Ishikawa (cell line): ENCODE measurements at regions not wholly inside any gene's neighbourhood (a gene's known extent, or its start where the extent isn't known, plus 50 kb on each side); places are given as distances from the start of the nearest gene placed in this dataset.

ENCODE experiments used
- CEBPB ChIP-seq: IDR thresholded peaks from 2 replicates; pipeline ENCODE4 v1.6.1; 2012
- CREB1 ChIP-seq: IDR thresholded peaks from 2 replicates; pipeline ENCODE4 v1.6.1; 2012; ENCODE audit warnings: low read depth
- EGR1 ChIP-seq: IDR thresholded peaks from 2 replicates; pipeline ENCODE4 v1.6.1; 2012
- EP300 ChIP-seq: IDR thresholded peaks from 2 replicates; pipeline ENCODE4 v1.6.1; 2012; ENCODE audit warnings: borderline replicate concordance
- FOXM1 ChIP-seq: IDR thresholded peaks from 2 replicates; pipeline ENCODE4 v1.6.1; 2012; ENCODE audit warnings: low read depth, borderline replicate concordance
- NFIC ChIP-seq: IDR thresholded peaks from 2 replicates; pipeline ENCODE4 v1.6.1; 2012
- RAD21 ChIP-seq: IDR thresholded peaks from 2 replicates; pipeline ENCODE4 v1.6.1; 2012; ENCODE audit warnings: low read depth
- TAF1 ChIP-seq: IDR thresholded peaks from 2 replicates; pipeline ENCODE4 v1.6.1; 2012; ENCODE audit warnings: low read depth, mild to moderate bottlenecking
- TCF12 ChIP-seq: IDR thresholded peaks from 2 replicates; pipeline ENCODE4 v1.6.1; 2012; ENCODE audit warnings: low read depth
- TEAD4 ChIP-seq: IDR thresholded peaks from 2 replicates; pipeline ENCODE4 v1.6.1; 2012
- YY1 ChIP-seq: IDR thresholded peaks from 2 replicates; pipeline ENCODE4 v1.6.1; 2012; ENCODE audit warnings: low read depth
- ZBTB7A ChIP-seq: IDR thresholded peaks from 2 replicates; pipeline ENCODE4 v1.6.1; 2012; ENCODE audit warnings: low read depth
- TF ChIP-seq, protein P1 (sequence below): IDR thresholded peaks from 2 replicates; pipeline ENCODE4 v1.6.1; 2012; ENCODE audit warnings: low read depth, mild to moderate bottlenecking
- TF ChIP-seq, protein P2 (sequence below): IDR thresholded peaks from 2 replicates; pipeline ENCODE4 v1.6.1; 2012
- TF ChIP-seq, protein P3 (sequence below): IDR thresholded peaks from 2 replicates; pipeline ENCODE4 v1.6.1; 2012

DNA sequence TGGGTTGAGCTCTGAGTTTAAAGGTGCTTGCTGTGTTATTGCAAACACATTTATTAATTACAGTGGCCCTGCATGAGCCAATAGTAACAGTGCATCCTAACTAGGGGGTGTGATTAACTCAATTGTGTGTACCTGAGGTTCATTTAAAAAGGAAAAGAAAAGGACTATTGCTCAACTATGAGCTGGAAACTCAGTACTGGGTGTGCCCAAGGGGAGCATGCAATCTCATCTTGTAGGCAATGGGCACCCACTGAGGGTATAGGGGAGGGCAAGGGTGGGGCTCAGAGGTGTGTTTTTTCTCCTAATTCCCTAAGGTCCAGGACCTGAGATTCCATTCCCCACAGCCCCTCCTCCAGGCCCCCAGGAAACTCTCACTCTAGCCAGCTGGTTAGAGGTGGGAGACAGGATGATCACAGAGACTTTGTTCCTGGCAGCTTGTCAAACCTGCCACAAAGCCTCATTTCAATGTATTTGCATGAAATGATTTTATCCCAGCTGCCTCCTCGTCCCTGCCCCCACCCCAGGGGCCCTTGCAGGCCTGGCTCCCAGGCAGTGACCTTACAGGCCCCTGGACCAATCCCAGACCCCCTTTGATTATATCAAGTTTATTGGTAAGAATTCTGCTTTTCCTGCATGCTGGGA is 220.7 kb downstream of the TBC1D2B start:
- TF ChIP-seq FOXM1 (no peak), ZBTB7A (no peak), NFIC (no peak), TEAD4 (no peak), RAD21 (no peak), EGR1 (no peak), CREB1 (no peak), YY1 (no peak), TCF12 (no peak)
- TF ChIP-seq, protein P1, sequence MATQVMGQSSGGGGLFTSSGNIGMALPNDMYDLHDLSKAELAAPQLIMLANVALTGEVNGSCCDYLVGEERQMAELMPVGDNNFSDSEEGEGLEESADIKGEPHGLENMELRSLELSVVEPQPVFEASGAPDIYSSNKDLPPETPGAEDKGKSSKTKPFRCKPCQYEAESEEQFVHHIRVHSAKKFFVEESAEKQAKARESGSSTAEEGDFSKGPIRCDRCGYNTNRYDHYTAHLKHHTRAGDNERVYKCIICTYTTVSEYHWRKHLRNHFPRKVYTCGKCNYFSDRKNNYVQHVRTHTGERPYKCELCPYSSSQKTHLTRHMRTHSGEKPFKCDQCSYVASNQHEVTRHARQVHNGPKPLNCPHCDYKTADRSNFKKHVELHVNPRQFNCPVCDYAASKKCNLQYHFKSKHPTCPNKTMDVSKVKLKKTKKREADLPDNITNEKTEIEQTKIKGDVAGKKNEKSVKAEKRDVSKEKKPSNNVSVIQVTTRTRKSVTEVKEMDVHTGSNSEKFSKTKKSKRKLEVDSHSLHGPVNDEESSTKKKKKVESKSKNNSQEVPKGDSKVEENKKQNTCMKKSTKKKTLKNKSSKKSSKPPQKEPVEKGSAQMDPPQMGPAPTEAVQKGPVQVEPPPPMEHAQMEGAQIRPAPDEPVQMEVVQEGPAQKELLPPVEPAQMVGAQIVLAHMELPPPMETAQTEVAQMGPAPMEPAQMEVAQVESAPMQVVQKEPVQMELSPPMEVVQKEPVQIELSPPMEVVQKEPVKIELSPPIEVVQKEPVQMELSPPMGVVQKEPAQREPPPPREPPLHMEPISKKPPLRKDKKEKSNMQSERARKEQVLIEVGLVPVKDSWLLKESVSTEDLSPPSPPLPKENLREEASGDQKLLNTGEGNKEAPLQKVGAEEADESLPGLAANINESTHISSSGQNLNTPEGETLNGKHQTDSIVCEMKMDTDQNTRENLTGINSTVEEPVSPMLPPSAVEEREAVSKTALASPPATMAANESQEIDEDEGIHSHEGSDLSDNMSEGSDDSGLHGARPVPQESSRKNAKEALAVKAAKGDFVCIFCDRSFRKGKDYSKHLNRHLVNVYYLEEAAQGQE: no peak
- TF ChIP-seq, protein P2, sequence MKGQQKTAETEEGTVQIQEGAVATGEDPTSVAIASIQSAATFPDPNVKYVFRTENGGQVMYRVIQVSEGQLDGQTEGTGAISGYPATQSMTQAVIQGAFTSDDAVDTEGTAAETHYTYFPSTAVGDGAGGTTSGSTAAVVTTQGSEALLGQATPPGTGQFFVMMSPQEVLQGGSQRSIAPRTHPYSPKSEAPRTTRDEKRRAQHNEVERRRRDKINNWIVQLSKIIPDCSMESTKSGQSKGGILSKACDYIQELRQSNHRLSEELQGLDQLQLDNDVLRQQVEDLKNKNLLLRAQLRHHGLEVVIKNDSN: no peak

DNA sequence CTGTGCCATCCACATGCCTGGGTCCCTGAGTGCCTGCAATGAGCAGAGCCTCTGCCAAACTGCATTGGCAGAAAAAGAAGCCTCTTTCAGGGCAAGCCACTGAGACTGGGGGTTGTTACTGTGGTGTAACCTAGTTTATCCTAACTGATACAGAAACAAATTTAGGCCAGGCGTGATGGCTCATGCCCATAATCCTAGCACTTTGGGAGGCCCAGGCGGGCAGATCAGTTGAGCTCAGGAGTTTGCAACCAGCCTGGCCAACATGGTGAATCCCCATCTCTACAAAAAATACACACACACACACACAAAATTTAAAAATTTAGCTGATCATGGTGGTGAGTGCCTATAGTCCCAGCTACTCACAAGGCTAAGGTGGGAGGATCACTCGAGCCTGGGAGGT is 221.6 kb downstream of the TBC1D2B start:
- TF ChIP-seq NFIC: no peak
- TF ChIP-seq, protein P3, sequence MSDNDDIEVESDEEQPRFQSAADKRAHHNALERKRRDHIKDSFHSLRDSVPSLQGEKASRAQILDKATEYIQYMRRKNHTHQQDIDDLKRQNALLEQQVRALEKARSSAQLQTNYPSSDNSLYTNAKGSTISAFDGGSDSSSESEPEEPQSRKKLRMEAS: no peak
- TF ChIP-seq TCF12: no peak
- no peak for TF ChIP-seq EP300
- TF ChIP-seq TEAD4: no peak
- TF ChIP-seq, protein P2: no peak
- no peak for TF ChIP-seq YY1

DNA sequence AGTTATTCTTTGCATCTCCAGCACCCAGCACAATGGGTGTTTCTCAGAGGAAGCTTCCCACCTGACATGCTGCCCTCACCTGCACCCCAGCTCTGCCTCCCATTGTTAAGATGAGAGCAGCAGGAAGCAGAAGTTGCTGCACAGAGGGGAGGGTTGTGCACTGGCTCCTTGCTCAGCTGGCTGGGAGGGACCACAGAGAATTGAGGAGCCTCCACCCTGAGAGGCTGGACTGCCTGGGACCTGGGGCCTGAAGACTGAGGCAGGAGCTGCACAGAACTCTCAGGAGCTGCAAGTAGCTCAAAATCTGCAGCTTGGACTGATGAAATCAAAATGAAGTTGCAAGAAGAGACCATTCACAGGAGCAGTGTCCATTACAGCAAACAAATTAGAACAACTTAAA is 222.3 kb upstream of the LINGO1 start:
- no peak for TF ChIP-seq TCF12
- TF ChIP-seq TEAD4: no peak
- TF ChIP-seq CREB1: no peak
- no peak for TF ChIP-seq ZBTB7A
- TF ChIP-seq NFIC: no peak
- TF ChIP-seq YY1: no peak
- TF ChIP-seq EGR1: no peak
- no peak for TF ChIP-seq RAD21
- TF ChIP-seq, protein P1: no peak
- no peak for TF ChIP-seq FOXM1

DNA sequence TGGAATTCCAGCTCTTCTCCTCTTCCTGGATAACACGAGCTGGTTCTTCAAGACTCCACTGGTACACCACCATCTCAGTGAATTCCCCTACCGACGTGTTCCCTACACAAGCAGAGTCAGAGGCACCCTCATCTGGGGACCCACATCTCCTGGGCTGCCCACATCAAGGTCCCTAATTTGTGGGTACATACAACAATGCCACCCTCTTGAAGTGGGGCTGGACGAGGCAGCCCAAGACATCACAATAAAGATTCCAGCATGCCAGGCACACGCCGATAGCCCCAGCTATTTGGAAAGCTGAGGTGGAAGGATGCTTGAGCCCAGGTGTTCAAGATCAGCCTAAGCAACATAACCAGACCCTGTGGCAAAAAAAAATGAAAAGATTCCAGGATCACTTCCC is 221.2 kb upstream of the LINGO1 start:
- TF ChIP-seq TEAD4: no peak
- no peak for TF ChIP-seq CEBPB
- TF ChIP-seq, protein P2: no peak
- no peak for TF ChIP-seq RAD21

DNA sequence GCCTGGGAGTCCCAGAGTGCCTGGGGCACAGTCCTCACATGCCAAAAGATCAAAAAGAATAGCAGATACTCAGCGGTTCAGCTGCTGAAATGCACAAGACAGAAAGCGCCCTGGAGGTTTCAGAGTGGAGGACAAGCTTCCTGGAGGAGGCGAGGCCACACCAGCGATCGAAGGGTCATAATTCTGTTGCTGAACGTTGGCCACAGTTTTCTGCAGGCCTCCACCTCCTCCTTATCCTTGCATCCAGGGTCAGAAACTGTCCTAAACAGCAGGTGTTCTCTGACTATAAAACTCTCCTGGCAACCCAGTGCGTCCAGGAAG is 220.3 kb upstream of the LINGO1 start:
- TF ChIP-seq YY1 (no peak), ZBTB7A (no peak), RAD21 (no peak), TAF1 (no peak), EP300 (no peak), CREB1 (no peak), TCF12 (no peak)
- TF ChIP-seq, protein P3: no peak
- TF ChIP-seq, protein P2: no peak
- TF ChIP-seq, protein P1: no peak
